ENCODE measurements at regions not wholly inside any gene's neighbourhood (a gene's known extent, or its start where the extent isn't known, plus 50 kb on each side); places are given as distances from the start of the nearest gene placed in this dataset.

GRCh38 chr4:122065149-122065548 lies 87.0 kb upstream of the BLTP1 start:
- Mint-ChIP-seq H3K36me3 (ENCODE audit: insufficient read depth, unreplicated experiment) (no peaks in the 10 kb centered on the region), H3K27me3 (ENCODE audit: unreplicated experiment) (no peaks in the 10 kb centered on the region), H3K4me1 (ENCODE audit: low read depth, unreplicated experiment) (no peaks in the 10 kb centered on the region), H3K27ac (ENCODE audit: unreplicated experiment) (no peak overlapping the region), H3K9me3 (ENCODE audit: low read depth, unreplicated experiment) (no peaks in the 10 kb centered on the region), H3K4me3 (ENCODE audit: low read depth, unreplicated experiment) (no peak overlapping the region)
- no TSS peak for BruUV-seq (replicated peaks)
- TF ChIP-seq CTCF (IDR thresholded peaks at IDR 0.05; ENCODE audit: unreplicated experiment), result no peak
- no peak for DNase-seq
- intact Hi-C loops (cut with micrococcal nuclease; ENCODE audit: unreplicated experiment), result no loop called here
- CTCF ChIA-PET, result no interaction called here

- CTCF ChIA-PET, result no interaction called here
- no TSS peak for BruUV-seq (replicated peaks)
- no peaks in the 10 kb centered on the region for H3K4me1 Mint-ChIP-seq (ENCODE audit: low read depth, unreplicated experiment)
- no peak overlapping the region for H3K27ac Mint-ChIP-seq (ENCODE audit: unreplicated experiment)
- TF ChIP-seq CTCF (IDR thresholded peaks at IDR 0.05; ENCODE audit: unreplicated experiment), result no peak
- H3K27me3 Mint-ChIP-seq (ENCODE audit: unreplicated experiment), result no peaks in the 10 kb centered on the region
- intact Hi-C loops (cut with micrococcal nuclease; ENCODE audit: unreplicated experiment), result no loop called here
- no peak overlapping the region for H3K4me3 Mint-ChIP-seq (ENCODE audit: low read depth, unreplicated experiment)
- no peaks in the 10 kb centered on the region for H3K9me3 Mint-ChIP-seq (ENCODE audit: low read depth, unreplicated experiment)
- no peaks in the 10 kb centered on the region for H3K36me3 Mint-ChIP-seq (ENCODE audit: insufficient read depth, unreplicated experiment)
- no peak for DNase-seq
Measured at GRCh38 chr4:122053186-122053585, 98.9 kb upstream of the BLTP1 start.

- Mint-ChIP-seq H3K27me3 (ENCODE audit: unreplicated experiment) (no peaks in the 10 kb centered on the region), H3K4me1 (ENCODE audit: low read depth, unreplicated experiment) (no peaks in the 10 kb centered on the region), H3K4me3 (ENCODE audit: low read depth, unreplicated experiment) (no peak overlapping the region), H3K9me3 (ENCODE audit: low read depth, unreplicated experiment) (no peaks in the 10 kb centered on the region), H3K36me3 (ENCODE audit: insufficient read depth, unreplicated experiment) (no peaks in the 10 kb centered on the region), H3K27ac (ENCODE audit: unreplicated experiment) (no peak overlapping the region)
- TF ChIP-seq CTCF (IDR thresholded peaks at IDR 0.05; ENCODE audit: unreplicated experiment), result no peak
- BruUV-seq (replicated peaks), result no TSS peak
- CTCF ChIA-PET, result no interaction called here
- DNase-seq, result no peak
- intact Hi-C loops (cut with micrococcal nuclease; ENCODE audit: unreplicated experiment), result no loop called here
Measured at GRCh38 chr4:122052677-122053076, 99.5 kb upstream of the BLTP1 start.

GRCh38 chr4:122050841-122051240 lies 99.0 kb upstream of the TRPC3 start:
- Mint-ChIP-seq H3K27me3 (ENCODE audit: unreplicated experiment) (no peaks in the 10 kb centered on the region), H3K27ac (ENCODE audit: unreplicated experiment) (no peak overlapping the region), H3K4me1 (ENCODE audit: low read depth, unreplicated experiment) (peaks cover 2% of the 10 kb centered on the region), H3K36me3 (ENCODE audit: insufficient read depth, unreplicated experiment) (no peaks in the 10 kb centered on the region), H3K4me3 (ENCODE audit: low read depth, unreplicated experiment) (no peak overlapping the region), H3K9me3 (ENCODE audit: low read depth, unreplicated experiment) (no peaks in the 10 kb centered on the region)
- intact Hi-C loops (cut with micrococcal nuclease; ENCODE audit: unreplicated experiment), result no loop called here
- BruUV-seq (replicated peaks), result no TSS peak
- CTCF ChIA-PET, result no interaction called here
- no peak for TF ChIP-seq CTCF (IDR thresholded peaks at IDR 0.05; ENCODE audit: unreplicated experiment)
- no peak for DNase-seq

Data from Calu3 (cell line).